ENCODE measurements at regions not wholly inside any gene's neighbourhood (a gene's known extent, or its start where the extent isn't known, plus 50 kb on each side); places are given as distances from the start of the nearest gene placed in this dataset.

GRCh38 chr17:54347495-54347894 lies 524.8 kb downstream of the KIF2B start:
- TF ChIP-seq CTCF (optimal IDR thresholded peaks at IDR 0.05 in 1 of 3, IDR thresholded peaks at IDR 0.05 in 1 of 3, conservative IDR thresholded peaks at IDR 0.05 in 1 of 3; ENCODE audit: extremely low read depth in 1 of 3, insufficient read depth in 2 of 3, low read length in 3 of 3) (no peak), EZH2 (IDR thresholded peaks at IDR 0.05; ENCODE audit: low read length) (no peak)
